HepG2 (cell line): ENCODE measurements at regions not wholly inside any gene's neighbourhood (a gene's known extent, or its start where the extent isn't known, plus 50 kb on each side); places are given as distances from the start of the nearest gene placed in this dataset.

Experiments used
- ATAC-seq: fragments of 200-7000 bp; cut with Tn5 transposase; 3 replicates; pipeline ENCODE4 v1.9.1; 2020; ENCODE audit warnings: mild to moderate bottlenecking, moderate library complexity
- BruUV-seq: library from RNA; stranded (reverse); fragments of 400-500 nt; replicated peaks from 2 replicates; lab custom pipeline; 2021; lab: Mats Ljungman, UMichigan
- CTCF ChIA-PET: fragments of 300-600 bp; formaldehyde crosslinking; extraction: SDS; loops from one replicate; lab custom pipeline; 2021; ENCODE audit warnings: low total read pairs, inconsistent platforms, low intra/inter-chr PET ratio; lab: Yijun Ruan, JAX
- POLR2A ChIA-PET: fragments of 350-600 bp; sonication (Branson Sonifier 250); formaldehyde crosslinking; loops from one replicate; lab custom pipeline; 2020; ENCODE audit warnings: antibody characterized with exemption, inconsistent platforms; lab: Yijun Ruan, JAX
- DNase-seq: peaks from one replicate; pipeline ENCODE4 v3.0.0-alpha.2; 2015; ENCODE audit warnings: low spot score
- FAIRE-seq: peaks from 3 replicates; lab custom pipeline; 2011; peaks lifted over from hg19 to GRCh38; lab: Jason Lieb, UNC
- H2AFZ ChIP-seq: one replicate; pipeline ENCODE4 v1.6.1; 2011; ENCODE audit warnings: low read length, inconsistent platforms
- H3K27ac ChIP-seq: fragments of 300-600 bp; 3 replicates; pipeline ENCODE4 v1.8.0; 2011; ENCODE audit warnings: mixed run types, mild to moderate bottlenecking, mixed read lengths, low read length, inconsistent platforms; ENCODE audit not compliant: insufficient read depth; ENCODE audit errors: extremely low read length
- H3K27me3 ChIP-seq, 2 experiments: fragments of 200-600 bp in 1 of 2; 2 replicates in 1 of 2; 3 replicates in 1 of 2; pipeline versions ENCODE4 v1.6.0 to v1.8.0; 2011; ENCODE audit warnings: low read length in 2 of 2, mild to moderate bottlenecking in 2 of 2, moderate library complexity in 2 of 2, inconsistent platforms in 1 of 2; ENCODE audit not compliant: insufficient read depth in 2 of 2, control insufficient read depth in 1 of 2
- H3K36me3 ChIP-seq, 2 experiments: fragments of 200-600 bp in 1 of 2; replicated peaks in 1 of 2; 2 replicates in 1 of 2; 3 replicates in 1 of 2; pipeline versions ENCODE4 v1.5.1 to v1.8.0; 2011; ENCODE audit warnings: low read length in 2 of 2, inconsistent platforms in 1 of 2; ENCODE audit not compliant: insufficient read depth in 2 of 2, control insufficient read depth in 1 of 2
- H3K4me1 ChIP-seq: 2 replicates; pipeline ENCODE4 v1.5.1; 2012; ENCODE audit warnings: low read length, inconsistent platforms; ENCODE audit not compliant: insufficient read depth
- H3K4me2 ChIP-seq: 2 replicates; pipeline ENCODE4 v1.6.0; 2011; ENCODE audit warnings: low read depth, low read length, inconsistent platforms
- H3K4me3 ChIP-seq, 3 experiments: fragments of 200-600 bp in 1 of 3; sonication (generic), shearing (Covaris generic) in 1 of 3; replicated peaks in 1 of 3; 2 replicates each; pipeline ENCODE4 v1.5.1; 2011 to 2016; ENCODE audit warnings: low read length in 3 of 3, inconsistent platforms in 2 of 3, low read depth in 2 of 3, mild to moderate bottlenecking in 2 of 3, control low read depth in 1 of 3, mixed read lengths in 1 of 3; ENCODE audit not compliant: insufficient read depth in 1 of 3
- H3K79me2 ChIP-seq: one replicate; pipeline ENCODE4 v1.6.1; 2011; ENCODE audit warnings: low read length, inconsistent platforms; ENCODE audit not compliant: insufficient read depth
- H3K9ac ChIP-seq: 2 replicates; pipeline ENCODE4 v1.6.0; 2011; ENCODE audit warnings: mild to moderate bottlenecking, low read depth, low read length, inconsistent platforms; ENCODE audit not compliant: insufficient read depth
- H3K9me3 ChIP-seq: 2 replicates; pipeline ENCODE4 v1.5.1; 2012; ENCODE audit warnings: mild to moderate bottlenecking, low read length
- H4K20me1 ChIP-seq: 2 replicates; pipeline ENCODE4 v1.6.0; 2011; ENCODE audit warnings: inconsistent platforms, mild to moderate bottlenecking, low read length, moderate library complexity; ENCODE audit not compliant: insufficient read depth
- BRCA1 ChIP-seq: sonication (generic); formaldehyde crosslinking; IDR thresholded peaks from 2 replicates; pipeline ENCODE4 v1.4.0; 2020; ENCODE audit warnings: missing genetic modification reagents
- CBX1 ChIP-seq: IDR thresholded peaks from one replicate; pipeline ENCODE4 v1.6.1; 2016; ENCODE audit warnings: antibody characterized with exemption, low read depth
- E2F5 ChIP-seq: sonication (generic); formaldehyde crosslinking; conservative IDR thresholded peaks from 2 replicates; pipeline ENCODE4 v1.4.0; 2020; ENCODE audit warnings: missing genetic modification reagents
- EP300 ChIP-seq, 3 experiments: sonication (generic) in 1 of 3; formaldehyde crosslinking in 1 of 3; IDR thresholded peaks; 2 replicates each; pipeline versions ENCODE4 v1.5.1 to v1.6.1; 2011 to 2020; ENCODE audit warnings: low read depth in 2 of 3, low read length in 2 of 3, borderline replicate concordance in 1 of 3, improper control_type of control experiment in 1 of 3, mild to moderate bottlenecking in 1 of 3, missing genetic modification reagents in 1 of 3, moderate library complexity in 1 of 3
- FLYWCH1 ChIP-seq: sonication (generic); formaldehyde crosslinking; IDR thresholded peaks from 2 replicates; pipeline ENCODE4 v1.8.1; 2023; ENCODE audit warnings: mild to moderate bottlenecking, missing genetic modification reagents
- HMGXB4 ChIP-seq, 2 experiments: sonication (generic) in 1 of 2; formaldehyde crosslinking in 1 of 2; IDR thresholded peaks; 2 replicates each; pipeline versions ENCODE4 v1.4.0 to v1.6.1; 2018 to 2020; ENCODE audit warnings: missing genetic modification reagents in 2 of 2, borderline replicate concordance in 1 of 2, low read depth in 1 of 2, mild to moderate bottlenecking in 1 of 2, missing biosample characterization in 1 of 2
- STAT6 ChIP-seq: sonication (generic); formaldehyde crosslinking; IDR thresholded peaks from 2 replicates; pipeline ENCODE4 v1.4.0; 2020; ENCODE audit warnings: missing genetic modification reagents, mild to moderate bottlenecking, borderline replicate concordance
- ZFP36L1 ChIP-seq: sonication (generic); formaldehyde crosslinking; IDR thresholded peaks from 2 replicates; pipeline ENCODE4 v1.8.0; 2022; ENCODE audit warnings: mild to moderate bottlenecking, missing genetic modification reagents, moderate library complexity
- ZFYVE20 ChIP-seq: sonication (generic); formaldehyde crosslinking; IDR thresholded peaks from 2 replicates; pipeline ENCODE4 v1.8.0; 2023; ENCODE audit warnings: low read depth, mild to moderate bottlenecking, moderate library complexity, missing genetic modification reagents, borderline replicate concordance
- ZNF292 ChIP-seq: sonication (generic); formaldehyde crosslinking; IDR thresholded peaks from 2 replicates; pipeline ENCODE4 v1.8.1; 2022; ENCODE audit warnings: mild to moderate bottlenecking, low read depth, missing genetic modification reagents, borderline replicate concordance
- ZNF430 ChIP-seq: sonication (generic); formaldehyde crosslinking; IDR thresholded peaks from 2 replicates; pipeline ENCODE4 v1.9.0; 2021; ENCODE audit warnings: mild to moderate bottlenecking, missing genetic modification reagents
- ZNF468 ChIP-seq: sonication (generic); formaldehyde crosslinking; IDR thresholded peaks from 2 replicates; pipeline ENCODE4 v1.8.0; 2022; ENCODE audit warnings: mild to moderate bottlenecking, moderate library complexity, missing genetic modification reagents
- ZNF672 ChIP-seq: sonication (generic); formaldehyde crosslinking; IDR thresholded peaks from 2 replicates; pipeline ENCODE4 v1.8.1; 2022; ENCODE audit warnings: missing genetic modification reagents
- ZNF747 ChIP-seq: sonication (generic); formaldehyde crosslinking; IDR thresholded peaks from 2 replicates; pipeline ENCODE4 v1.8.1; 2023; ENCODE audit warnings: missing genetic modification reagents, mild to moderate bottlenecking, borderline replicate concordance
- ZNF75D ChIP-seq: sonication (generic); formaldehyde crosslinking; IDR thresholded peaks from 2 replicates; pipeline ENCODE4 v1.8.1; 2023; ENCODE audit warnings: missing genetic modification reagents, mild to moderate bottlenecking, borderline replicate concordance
- ZNF784 ChIP-seq: sonication (generic); formaldehyde crosslinking; IDR thresholded peaks from 2 replicates; pipeline ENCODE4 v1.5.1; 2020; ENCODE audit warnings: missing genetic modification reagents, mild to moderate bottlenecking, borderline replicate concordance
- WGBS: methylation state at CpG from one replicate; pipeline ENCODE4 v1.1.6; 2017; ENCODE audit warnings: low lambda C conversion rate; 5-methylcytosine and 5-hydroxymethylcytosine counted together
- in situ Hi-C: cut with HindIII; loops from 2 replicates; pipeline ENCODE4 v1.10.0; 2017; ENCODE audit warnings: low pct_unique_long_range_greater_than_20kb; ENCODE audit not compliant: extremely low pct_ligation_motif_present
- intact Hi-C: fragments of 100-400 bp; cut with micrococcal nuclease; formaldehyde crosslinking; loops from one replicate; pipeline ENCODE4 v1.10.0; 2022; ENCODE audit not compliant: unreplicated experiment

GRCh38 chr18:27582760-27583412, 397.8 kb upstream of the CHST9 start (continued):
- TF ChIP-seq STAT6 (CRISPR knock-in tag) (no peak), FLYWCH1 (no peak), ZNF747 (no peak), CBX1 (no peak), ZNF292 (CRISPR knock-in tag) (no peak), HMGXB4 (CRISPR knock-in tag; IDR thresholded peaks at IDR 0.05; ENCODE audit: borderline replicate concordance in 1 of 2, low read depth in 1 of 2) (no peak), BRCA1 (CRISPR knock-in tag) (no peak)
- TF ChIP-seq, all 625 proteins: peak for 0

GRCh38 chr18:27581296-27581904, 396.3 kb upstream of the CHST9 start:
- no TSS peak for BruUV-seq
- no peak for FAIRE-seq
- Histone ChIP-seq H3K27me3 (no peaks in the 10 kb centered on the region; a peak in 1 of 5 replicates), H3K4me1 (peaks cover 12% of the 10 kb centered on the region), H3K79me2 (no peaks in the 10 kb centered on the region), H3K4me3 (no peak overlapping the region), H3K9me3 (peaks cover 18% of the 10 kb centered on the region), H3K4me2 (no peak overlapping the region), H2AFZ (no peak overlapping the region), H4K20me1 (no peaks in the 10 kb centered on the region), H3K36me3 (no peaks in the 10 kb centered on the region), H3K9ac (no peak overlapping the region), H3K27ac (no peak overlapping the region)
- 59% methylated on average over 3 of the region's 3 CpGs for WGBS
- ChIA-PET POLR2A (no interaction called here), CTCF (no interaction called here)
- no peak for ATAC-seq
- no peak for DNase-seq
- in situ Hi-C loops = no loop called here
- intact Hi-C loops = no loop called here
- TF ChIP-seq EP300 (IDR thresholded peaks at IDR 0.05; ENCODE audit: low read depth in 2 of 2, low read length in 2 of 2) = no peak
- no peak for TF ChIP-seq EP300 (CRISPR knock-in tag; IDR thresholded peaks at IDR 0.05; ENCODE audit: borderline replicate concordance)
- no peak for TF ChIP-seq ZNF430
- no peak for TF ChIP-seq ZNF75D (CRISPR knock-in tag)
- TF ChIP-seq ZNF672 (CRISPR knock-in tag) = no peak
- no peak for TF ChIP-seq E2F5 (CRISPR knock-in tag)
- no peak for TF ChIP-seq ZFYVE20
- TF ChIP-seq ZNF468 (CRISPR knock-in tag) = no peak
- no peak for TF ChIP-seq ZNF784 (CRISPR knock-in tag)
- TF ChIP-seq ZFP36L1 (CRISPR knock-in tag) = no peak
